Naive thymus-derived CD4-positive, alpha-beta T cell (primary cell): ENCODE measurements at regions not wholly inside any gene's neighbourhood (a gene's known extent, or its start where the extent isn't known, plus 50 kb on each side); places are given as distances from the start of the nearest gene placed in this dataset.

ENCODE experiments used
- ATAC-seq: fragments of 150-1000 bp; cut with Tn5 transposase; 2 replicates; pipeline ENCODE4 v1.10.0; 2021; ENCODE audit warnings: mild to moderate bottlenecking, moderate library complexity
- CTCF ChIA-PET: fragments of 350-600 bp; sonication (Branson Sonifier 250); formaldehyde crosslinking; loops from one replicate; lab custom pipeline; 2021; ENCODE audit warnings: antibody characterized with exemption; lab: Charles Lee
- POLR2A ChIA-PET: fragments of 350-600 bp; sonication (Branson Sonifier 250); formaldehyde crosslinking; loops from one replicate; lab custom pipeline; 2021; ENCODE audit warnings: antibody characterized with exemption, inconsistent platforms; lab: Charles Lee
- DNase-seq, 9 donors: peaks; one replicate each; pipeline versions ENCODE4 v3.0.0 to v3.0.0-alpha.2; 2020 to 2022; ENCODE audit warnings: mixed read lengths in 1 of 9
- H3K27ac ChIP-seq: one replicate; pipeline ENCODE4 v1.7.0; 2013; ENCODE audit warnings: mild to moderate bottlenecking, low read depth, low read length, moderate library complexity
- H3K27me3 ChIP-seq, 2 donors: one replicate each; pipeline ENCODE4 v1.7.0; 2013; ENCODE audit warnings: low read length in 2 of 2, mild to moderate bottlenecking in 2 of 2, moderate library complexity in 2 of 2; ENCODE audit not compliant: control insufficient read depth in 2 of 2, insufficient read depth in 2 of 2
- H3K36me3 ChIP-seq, 3 experiments: 1 replicate in 2 of 3; 2 replicates in 1 of 3; pipeline ENCODE4 v1.7.0; 2013; ENCODE audit warnings: low read length in 3 of 3, mild to moderate bottlenecking in 3 of 3, moderate library complexity in 1 of 3; ENCODE audit not compliant: insufficient read depth in 3 of 3, control insufficient read depth in 2 of 3
- H3K4me1 ChIP-seq, 2 donors: one replicate each; pipeline ENCODE4 v1.7.0; 2013; ENCODE audit warnings: low read length in 2 of 2, mild to moderate bottlenecking in 2 of 2, moderate library complexity in 1 of 2; ENCODE audit not compliant: control insufficient read depth in 2 of 2, insufficient read depth in 2 of 2
- H3K4me3 ChIP-seq: 2 replicates; pipeline ENCODE4 v1.7.0; 2013; ENCODE audit warnings: mild to moderate bottlenecking, low read length
- H3K9me3 ChIP-seq, 3 experiments: 1 replicate in 2 of 3; 2 replicates in 1 of 3; pipeline ENCODE4 v1.7.0; 2013; ENCODE audit warnings: low read length in 3 of 3; ENCODE audit not compliant: control insufficient read depth in 2 of 3
- H3K27ac Mint-ChIP-seq, 9 donors: one replicate each; pipeline ENCODE4 v1.8.0; 2020 to 2022; ENCODE audit warnings: mixed read lengths in 9 of 9, mild to moderate bottlenecking in 8 of 9, moderate library complexity in 5 of 9, inconsistent platforms in 2 of 9
- H3K27me3 Mint-ChIP-seq, 5 donors: one replicate each; pipeline ENCODE4 v1.8.0; 2021 to 2022; ENCODE audit warnings: mixed read lengths in 5 of 5, mild to moderate bottlenecking in 1 of 5
- H3K36me3 Mint-ChIP-seq, 5 donors: one replicate each; pipeline ENCODE4 v1.8.0; 2020 to 2022; ENCODE audit warnings: mixed read lengths in 5 of 5, mild to moderate bottlenecking in 3 of 5, inconsistent platforms in 1 of 5
- H3K4me1 Mint-ChIP-seq, 7 donors: one replicate each; pipeline ENCODE4 v1.8.0; 2020 to 2022; ENCODE audit warnings: mixed read lengths in 7 of 7, mild to moderate bottlenecking in 3 of 7, inconsistent platforms in 1 of 7
- H3K4me3 Mint-ChIP-seq, 10 donors: one replicate each; pipeline ENCODE4 v1.8.0; 2020 to 2022; ENCODE audit warnings: mild to moderate bottlenecking in 10 of 10, mixed read lengths in 10 of 10, moderate library complexity in 6 of 10, inconsistent platforms in 2 of 10
- H3K9me3 Mint-ChIP-seq, 11 donors: one replicate each; pipeline ENCODE4 v1.8.0; 2020 to 2022; ENCODE audit warnings: mixed read lengths in 11 of 11, mild to moderate bottlenecking in 4 of 11, inconsistent platforms in 1 of 11, moderate library complexity in 1 of 11
- intact Hi-C, 2 donors: fragments of 100-400 bp; cut with micrococcal nuclease; formaldehyde crosslinking; loops; one replicate each; pipeline ENCODE4 v1.15.1; 2023

GRCh38 chr19:30999726-31000125 is 349.5 kb downstream of the TSHZ3 start:
- Histone ChIP-seq H3K27ac (no peak overlapping the region), H3K4me1 (no peaks in the 10 kb centered on the region), H3K9me3 (no peaks in the 10 kb centered on the region), H3K4me3 (no peak overlapping the region), H3K27me3 (no peaks in the 10 kb centered on the region), H3K36me3 (no peaks in the 10 kb centered on the region)
- no peak overlapping the region for H3K27ac Mint-ChIP-seq
- peaks cover 0 to 10% (median under 1%) of the 10 kb centered on the region in 11 donors for H3K9me3 Mint-ChIP-seq
- CTCF ChIA-PET = no interaction called here
- no peak for DNase-seq
- intact Hi-C loops = no loop called here
- POLR2A ChIA-PET = no interaction called here
- no peaks in the 10 kb centered on the region for H3K36me3 Mint-ChIP-seq
- ATAC-seq = no peak
- peaks cover 0 to 20% (median 16%) of the 10 kb centered on the region in 5 donors for H3K27me3 Mint-ChIP-seq
- no peaks in the 10 kb centered on the region for H3K4me1 Mint-ChIP-seq
- no peak overlapping the region for H3K4me3 Mint-ChIP-seq

- intact Hi-C loops = no loop called here
- Mint-ChIP-seq H3K9me3 (peaks cover 0 to 10% (median 0%) of the 10 kb centered on the region in 11 donors), H3K4me1 (no peaks in the 10 kb centered on the region), H3K27ac (no peak overlapping the region), H3K36me3 (no peaks in the 10 kb centered on the region), H3K4me3 (no peak overlapping the region), H3K27me3 (peaks cover 0 to 28% (median 16%) of the 10 kb centered on the region in 5 donors)
- no peak overlapping the region for H3K4me3 ChIP-seq
- ATAC-seq (no peak), DNase-seq (no peak)
- H3K9me3 ChIP-seq = no peaks in the 10 kb centered on the region
- no peaks in the 10 kb centered on the region for H3K36me3 ChIP-seq
- no peak overlapping the region for H3K27ac ChIP-seq
- H3K27me3 ChIP-seq = no peaks in the 10 kb centered on the region
- POLR2A ChIA-PET = no interaction called here
- CTCF ChIA-PET = no interaction called here
- no peaks in the 10 kb centered on the region for H3K4me1 ChIP-seq
These were observed 352.0 kb downstream of the TSHZ3 start for GRCh38 chr19:30997222-30997621.

GRCh38 chr19:30978639-30979038 is 370.6 kb downstream of the TSHZ3 start:
- intact Hi-C loops = no loop called here
- H3K9me3 ChIP-seq = no peaks in the 10 kb centered on the region
- Mint-ChIP-seq H3K9me3 (peaks cover 0 to 19% (median 5%) of the 10 kb centered on the region in 11 donors), H3K4me1 (no peaks in the 10 kb centered on the region), H3K27me3 (peaks cover 0 to 21% (median 9%) of the 10 kb centered on the region in 5 donors), H3K4me3 (no peak overlapping the region), H3K36me3 (no peaks in the 10 kb centered on the region), H3K27ac (no peak overlapping the region)
- no peak overlapping the region for H3K27ac ChIP-seq
- ChIA-PET CTCF (no interaction called here), POLR2A (no interaction called here)
- no peaks in the 10 kb centered on the region for H3K36me3 ChIP-seq
- DNase-seq = no peak
- H3K4me3 ChIP-seq = no peak overlapping the region
- ATAC-seq = no peak
- no peaks in the 10 kb centered on the region for H3K4me1 ChIP-seq
- no peaks in the 10 kb centered on the region for H3K27me3 ChIP-seq

- POLR2A ChIA-PET = no interaction called here
These were observed 379.6 kb downstream of the TSHZ3 start for GRCh38 chr19:30969591-30969990.

GRCh38 chr19:30968841-30969399 is 380.3 kb downstream of the TSHZ3 start:
- intact Hi-C loops = no loop called here
- no peak overlapping the region for H3K4me3 ChIP-seq
- ATAC-seq (no peak), DNase-seq (no peak)
- peaks cover 0 to 7% (median 0%) of the 10 kb centered on the region in 11 donors for H3K9me3 Mint-ChIP-seq
- H3K36me3 ChIP-seq = no peaks in the 10 kb centered on the region
- ChIA-PET CTCF (no interaction called here), POLR2A (no interaction called here)
- H3K4me1 ChIP-seq = no peaks in the 10 kb centered on the region
- no peaks in the 10 kb centered on the region for H3K4me1 Mint-ChIP-seq
- H3K27ac Mint-ChIP-seq = no peak overlapping the region
- no peak overlapping the region for H3K4me3 Mint-ChIP-seq
- peaks cover 0 to 31% (median 10%) of the 10 kb centered on the region in 5 donors for H3K27me3 Mint-ChIP-seq
- no peak overlapping the region for H3K27ac ChIP-seq
- no peaks in the 10 kb centered on the region for H3K27me3 ChIP-seq
- H3K36me3 Mint-ChIP-seq = no peaks in the 10 kb centered on the region
- no peaks in the 10 kb centered on the region for H3K9me3 ChIP-seq

More at GRCh38 chr19:30969591-30969990, 379.6 kb downstream of the TSHZ3 start:
- Histone ChIP-seq H3K9me3 (no peaks in the 10 kb centered on the region), H3K4me3 (no peak overlapping the region), H3K36me3 (no peaks in the 10 kb centered on the region), H3K27me3 (no peaks in the 10 kb centered on the region), H3K27ac (no peak overlapping the region), H3K4me1 (no peaks in the 10 kb centered on the region)
- Mint-ChIP-seq H3K36me3 (no peaks in the 10 kb centered on the region), H3K27ac (no peak overlapping the region), H3K9me3 (peaks cover 0 to 10% (median 0%) of the 10 kb centered on the region in 11 donors), H3K4me1 (no peaks in the 10 kb centered on the region), H3K27me3 (peaks cover 0 to 29% (median 8%) of the 10 kb centered on the region in 5 donors), H3K4me3 (no peak overlapping the region)
- intact Hi-C loops = no loop called here
- ATAC-seq (no peak), DNase-seq (no peak)
- CTCF ChIA-PET = no interaction called here

GRCh38 chr19:30968210-30968609 is 381.0 kb downstream of the TSHZ3 start:
- H3K4me3 ChIP-seq = no peak overlapping the region
- POLR2A ChIA-PET = no interaction called here
- no peak overlapping the region for H3K27ac ChIP-seq
- Mint-ChIP-seq H3K4me1 (no peaks in the 10 kb centered on the region), H3K27ac (no peak overlapping the region), H3K9me3 (peaks cover 0 to 7% (median 3%) of the 10 kb centered on the region in 11 donors), H3K36me3 (no peaks in the 10 kb centered on the region), H3K4me3 (no peak overlapping the region), H3K27me3 (peaks cover 0 to 28% (median 10%) of the 10 kb centered on the region in 5 donors)
- ATAC-seq = no peak
- CTCF ChIA-PET = no interaction called here
- no peaks in the 10 kb centered on the region for H3K27me3 ChIP-seq
- H3K36me3 ChIP-seq = no peaks in the 10 kb centered on the region
- intact Hi-C loops = no loop called here
- DNase-seq = no peak
- H3K4me1 ChIP-seq = no peaks in the 10 kb centered on the region
- H3K9me3 ChIP-seq = no peaks in the 10 kb centered on the region

GRCh38 chr19:30966486-30966885 is 382.8 kb downstream of the TSHZ3 start:
- Histone ChIP-seq H3K4me3 (no peak overlapping the region), H3K27me3 (no peaks in the 10 kb centered on the region), H3K9me3 (no peaks in the 10 kb centered on the region), H3K36me3 (no peaks in the 10 kb centered on the region), H3K4me1 (no peaks in the 10 kb centered on the region), H3K27ac (no peak overlapping the region)
- ATAC-seq (no peak), DNase-seq (no peak)
- intact Hi-C loops = no loop called here
- H3K27me3 Mint-ChIP-seq = peaks cover 0 to 22% (median 6%) of the 10 kb centered on the region in 5 donors
- no peak overlapping the region for H3K4me3 Mint-ChIP-seq
- POLR2A ChIA-PET = no interaction called here
- H3K4me1 Mint-ChIP-seq = no peaks in the 10 kb centered on the region
- H3K36me3 Mint-ChIP-seq = no peaks in the 10 kb centered on the region
- CTCF ChIA-PET = no interaction called here
- H3K9me3 Mint-ChIP-seq = peaks cover 0 to 11% (median 5%) of the 10 kb centered on the region in 11 donors
- H3K27ac Mint-ChIP-seq = no peak overlapping the region
